Stomach (tissue), 8 donors: ENCODE measurements at regions not wholly inside any gene's neighbourhood (a gene's known extent, or its start where the extent isn't known, plus 50 kb on each side); places are given as distances from the start of the nearest gene placed in this dataset.

ENCODE experiments used
- DNase-seq, 2 donors: peaks; one replicate each; pipeline versions ENCODE4 v3.0.0 to v3.0.0-alpha.2; 2013 to 2019
- H3K27ac ChIP-seq, 5 donors: fragments of 200-600 bp in 4 of 5; sonication (generic) in 4 of 5; one replicate each; pipeline ENCODE4 v1.5.1; 2013 to 2019; ENCODE audit warnings: mild to moderate bottlenecking in 1 of 5, moderate library complexity in 1 of 5
- H3K27me3 ChIP-seq, 3 donors: fragments of 200-600 bp; sonication (generic); one replicate each; pipeline ENCODE4 v1.5.1; 2017 to 2019; ENCODE audit warnings: mixed run types in 1 of 3
- H3K36me3 ChIP-seq, 4 donors: fragments of 200-600 bp; sonication (generic); 1 replicate in 3 of 4; 2 replicates in 1 of 4; pipeline ENCODE4 v1.5.1; 2016 to 2019
- H3K4me1 ChIP-seq, 4 donors: fragments of 200-600 bp; sonication (generic); one replicate each; pipeline ENCODE4 v1.5.1; 2016 to 2019
- H3K4me3 ChIP-seq, 4 donors: fragments of 200-600 bp; sonication (generic) in 3 of 4; one replicate each; pipeline ENCODE4 v1.5.1; 2016 to 2019; ENCODE audit warnings: mild to moderate bottlenecking in 1 of 4
- H3K9me3 ChIP-seq, 4 donors: fragments of 200-600 bp; sonication (generic); one replicate each; pipeline ENCODE4 v1.5.1; 2016 to 2019
- CTCF ChIP-seq, 7 experiments: fragments of 450-650 bp in 4 of 7; fragments of 200-600 bp in 3 of 7; sonication (generic) in 3 of 7; IDR thresholded peaks; one replicate each; pipeline ENCODE4 v1.5.1; 2016 to 2019; ENCODE audit warnings: antibody characterized with exemption in 7 of 7, control low read depth in 2 of 7, mild to moderate bottlenecking in 1 of 7
- EP300 ChIP-seq: sonication (generic); formaldehyde crosslinking; IDR thresholded peaks from one replicate; pipeline ENCODE4 v1.6.1; 2017; ENCODE audit warnings: antibody characterized with exemption
- POLR2A ChIP-seq, 4 donors: fragments of 450-650 bp; IDR thresholded peaks; one replicate each; pipeline ENCODE4 v1.6.1; 2016; ENCODE audit warnings: antibody characterized with exemption in 4 of 4, control low read depth in 2 of 4, mild to moderate bottlenecking in 1 of 4, moderate library complexity in 1 of 4
- POLR2AphosphoS5 ChIP-seq, 3 donors: sonication (generic); formaldehyde crosslinking; IDR thresholded peaks; one replicate each; pipeline ENCODE4 v1.6.1; 2016; ENCODE audit warnings: antibody characterized with exemption in 3 of 3
- WGBS, 5 donors: extraction: QIAGEN DNeasy Blood & Tissue Kit in 3 of 5; methylation state at CpG; one replicate each; pipeline versions ENCODE4 v1.1.5 to v1.1.7; 2013 to 2018; 5-methylcytosine and 5-hydroxymethylcytosine counted together
- intact Hi-C: fragments of 100-400 bp; cut with DNase I; formaldehyde crosslinking; loops from one replicate; pipeline ENCODE4 v1.15.1; 2023; ENCODE audit warnings: low total_unique reads
- donor health status: healthy with polysubstance abuse.
- donor health status: Bipolar disorder and iron deficiency.
- donor health status: healthy.

DNA sequence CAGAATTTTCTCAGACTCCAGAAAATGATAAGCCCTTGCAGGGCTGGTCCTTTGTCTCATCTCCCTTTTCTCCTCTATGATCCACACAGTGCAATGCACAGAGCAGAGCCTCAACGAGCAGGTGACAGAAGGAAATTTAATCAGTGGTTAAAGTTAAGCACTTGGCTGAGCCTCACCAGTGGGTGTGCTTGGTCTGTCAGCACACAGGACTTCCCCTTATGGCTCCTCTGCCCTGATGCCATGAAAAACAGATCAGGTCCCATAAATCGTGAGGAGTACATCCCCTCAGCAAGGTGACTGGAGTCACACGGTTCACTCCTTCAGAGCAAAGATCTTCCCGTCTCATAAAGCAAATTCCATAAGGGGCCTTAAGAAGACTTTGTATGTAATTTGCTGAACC, 818.2 kb downstream of the UQCRFS1 start:
- H3K4me3 ChIP-seq: no peak overlapping the region
- DNase-seq: peak in 1 of 2 donors; percentile 9
- peaks cover 0 to 8% (median 2%) of the 10 kb centered on the region in 4 donors for H3K9me3 ChIP-seq
- no peak for TF ChIP-seq POLR2AphosphoS5 (IDR thresholded peaks at IDR 0.05)
- TF ChIP-seq POLR2A (IDR thresholded peaks at IDR 0.05): no peak
- no peak for TF ChIP-seq EP300
- no peak for TF ChIP-seq CTCF (IDR thresholded peaks at IDR 0.05)
- intact Hi-C loops: no loop called here
- WGBS, 5 donors: 44 to 51% (median 45%) methylated on average over 4 of the region's 4 CpGs
- peaks cover 0 to 10% (median 0%) of the 10 kb centered on the region in 4 donors for H3K4me1 ChIP-seq
- no peak overlapping the region for H3K27ac ChIP-seq
- peaks cover 0 to under 1% (median 0%) of the 10 kb centered on the region in 3 donors for H3K27me3 ChIP-seq
- H3K36me3 ChIP-seq: no peaks in the 10 kb centered on the region

- TF ChIP-seq POLR2A (IDR thresholded peaks at IDR 0.05): no peak
- no peak for TF ChIP-seq CTCF (IDR thresholded peaks at IDR 0.05)
- TF ChIP-seq EP300: no peak
- TF ChIP-seq POLR2AphosphoS5 (IDR thresholded peaks at IDR 0.05): no peak
- intact Hi-C loops: no loop called here
- 12 to 25% (median 15%) methylated on average over 10 of the region's 10 CpGs for WGBS, 5 donors
- DNase-seq: peak in 1 of 2 donors; percentile 25
- H3K27ac ChIP-seq: no peak overlapping the region
- H3K9me3 ChIP-seq: peaks cover 0 to 8% (median 0%) of the 10 kb centered on the region in 4 donors
- no peak overlapping the region for H3K4me3 ChIP-seq
- H3K27me3 ChIP-seq: no peaks in the 10 kb centered on the region
- H3K4me1 ChIP-seq: peaks cover 0 to 10% (median 0%) of the 10 kb centered on the region in 4 donors
- no peaks in the 10 kb centered on the region for H3K36me3 ChIP-seq
Measured at GRCh38 chr19:28393574-28394336, 819.2 kb downstream of the UQCRFS1 start.

DNA sequence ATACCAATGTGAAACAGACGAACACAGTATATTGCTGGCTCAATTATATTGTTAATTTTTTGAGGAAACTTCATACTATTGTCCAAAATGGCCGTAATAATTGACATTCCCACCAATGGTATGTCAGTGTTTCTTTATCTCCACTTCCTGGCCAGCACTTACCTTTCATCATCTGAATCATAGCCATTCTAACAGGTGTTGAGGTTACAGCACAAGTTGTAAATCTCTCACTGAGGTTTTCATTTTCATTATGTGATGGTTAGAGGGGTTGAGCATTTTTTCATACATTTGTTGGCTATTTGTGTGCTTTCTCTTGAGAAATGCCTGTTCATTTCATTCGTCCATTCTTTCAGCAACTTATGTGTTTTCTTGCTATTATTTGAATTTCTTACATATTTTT, 824.0 kb downstream of the UQCRFS1 start:
- TF ChIP-seq POLR2AphosphoS5 (IDR thresholded peaks at IDR 0.05) (no peak), EP300 (no peak), CTCF (IDR thresholded peaks at IDR 0.05) (no peak), POLR2A (IDR thresholded peaks at IDR 0.05) (no peak)
- Histone ChIP-seq H3K4me1 (peaks cover 0 to 8% (median 0%) of the 10 kb centered on the region in 4 donors), H3K4me3 (no peak overlapping the region), H3K27ac (no peak overlapping the region), H3K27me3 (no peaks in the 10 kb centered on the region), H3K36me3 (no peaks in the 10 kb centered on the region), H3K9me3 (peaks cover 0 to 5% (median 2%) of the 10 kb centered on the region in 4 donors)
- no peak for DNase-seq
- 46 to 66% (median 62%) methylated on average over 3 of the region's 3 CpGs for WGBS, 5 donors
- intact Hi-C loops: no loop called here

- no peaks in the 10 kb centered on the region for H3K27me3 ChIP-seq
- no peaks in the 10 kb centered on the region for H3K4me1 ChIP-seq
- intact Hi-C loops: no loop called here
- no peak for DNase-seq
- H3K36me3 ChIP-seq: no peaks in the 10 kb centered on the region
- H3K4me3 ChIP-seq: no peak overlapping the region
- H3K9me3 ChIP-seq: peaks cover 0 to 5% (median 2%) of the 10 kb centered on the region in 4 donors
- 59 to 72% (median 64%) methylated on average over 4 of the region's 4 CpGs for WGBS, 5 donors
- TF ChIP-seq POLR2A (IDR thresholded peaks at IDR 0.05): no peak
- TF ChIP-seq POLR2AphosphoS5 (IDR thresholded peaks at IDR 0.05): no peak
- no peak for TF ChIP-seq CTCF (IDR thresholded peaks at IDR 0.05)
- no peak for TF ChIP-seq EP300
- no peak overlapping the region for H3K27ac ChIP-seq
Measured at GRCh38 chr19:28387507-28387906, 825.4 kb downstream of the UQCRFS1 start.
